Fibroblast of skin of left quadriceps (primary cell): ENCODE measurements at regions not wholly inside any gene's neighbourhood (a gene's known extent, or its start where the extent isn't known, plus 50 kb on each side); places are given as distances from the start of the nearest gene placed in this dataset.
"Not testable (repeated sequence)": the region's sequence is repeated elsewhere in the genome, so short reads cannot be mapped to it uniquely, and the experiment has no call there.

Experiments
- DNase-seq, 2 experiments: peaks; one replicate each; pipeline ENCODE4 v3.0.0-alpha.2; 2013; ENCODE audit warnings: low read depth in 2 of 2

GRCh38 chr2:186294248-186294888, 191.7 kb upstream of the ZC3H15 start:
- DNase-seq: no peak

GRCh38 chr2:186299610-186300009, 186.4 kb upstream of the ZC3H15 start:
- DNase-seq: no peak

GRCh38 chr2:186302263-186302662, 183.8 kb upstream of the ZC3H15 start:
- DNase-seq: no peak

GRCh38 chr2:186303091-186303490, 183.0 kb upstream of the ZC3H15 start:
- no peak for DNase-seq

- no peak for DNase-seq
These were observed 182.0 kb upstream of the ZC3H15 start for GRCh38 chr2:186304064-186304463.

GRCh38 chr2:186306754-186307153, 179.3 kb upstream of the ZC3H15 start:
- DNase-seq: no peak

- no peak for DNase-seq
These were observed 178.2 kb upstream of the ZC3H15 start for GRCh38 chr2:186307871-186308270.

- DNase-seq: no peak
These were observed 177.7 kb upstream of the ZC3H15 start for GRCh38 chr2:186308347-186308746.

GRCh38 chr2:186309901-186310300, 176.2 kb upstream of the ZC3H15 start:
- DNase-seq: peak in 1 of 2 experiments; percentile 3

- no peak for DNase-seq
These were observed 167.0 kb upstream of the ZC3H15 start for GRCh38 chr2:186319105-186319504.

- no peak for DNase-seq
These were observed 160.1 kb upstream of the ZC3H15 start for GRCh38 chr2:186325827-186326535.

- no peak for DNase-seq
These were observed 158.7 kb upstream of the ZC3H15 start for GRCh38 chr2:186327251-186327868.

GRCh38 chr2:186328838-186329237, 157.2 kb upstream of the ZC3H15 start:
- peak; percentile 34 to 40 for DNase-seq

- no peak for DNase-seq
These were observed 156.0 kb upstream of the ZC3H15 start for GRCh38 chr2:186330050-186330449.

GRCh38 chr2:186339716-186340115, 146.3 kb upstream of the ZC3H15 start:
- peak in 1 of 2 experiments; percentile 9 for DNase-seq

- no peak for DNase-seq
These were observed 144.0 kb upstream of the ZC3H15 start for GRCh38 chr2:186342029-186342428.

GRCh38 chr2:186345745-186346144, 140.3 kb upstream of the ZC3H15 start:
- no peak for DNase-seq

GRCh38 chr2:186346216-186346615, 139.8 kb upstream of the ZC3H15 start:
- DNase-seq: no peak

GRCh38 chr2:186347472-186347871, 138.6 kb upstream of the ZC3H15 start:
- no peak for DNase-seq

- DNase-seq: no peak
These were observed 137.9 kb upstream of the ZC3H15 start for GRCh38 chr2:186348200-186348599.

GRCh38 chr2:186349508-186349907, 136.6 kb upstream of the ZC3H15 start:
- DNase-seq: peak; percentile 69 to 72

- DNase-seq: not testable (repeated sequence)
These were observed 131.9 kb upstream of the ZC3H15 start for GRCh38 chr2:186354160-186354559.

GRCh38 chr2:186365406-186365805, 120.7 kb upstream of the ZC3H15 start:
- DNase-seq: peak in 1 of 2 experiments; percentile 5
